Peyer's patch (tissue), 4 donors: ENCODE measurements at regions not wholly inside any gene's neighbourhood (a gene's known extent, or its start where the extent isn't known, plus 50 kb on each side); places are given as distances from the start of the nearest gene placed in this dataset.

Source experiments
- POLR2A ChIP-seq, 2 donors: fragments of 450-650 bp; IDR thresholded peaks; one replicate each; pipeline ENCODE4 v1.5.1; 2017; ENCODE audit warnings: antibody characterized with exemption in 2 of 2, mild to moderate bottlenecking in 2 of 2, moderate library complexity in 2 of 2
- TF ChIP-seq, protein P1 (sequence below), 6 experiments: fragments of 450-650 bp in 4 of 6; fragments of 200-600 bp in 2 of 6; sonication (generic) in 1 of 6; IDR thresholded peaks; one replicate each; pipeline ENCODE4 v1.5.1; 2017 to 2019; ENCODE audit warnings: antibody characterized with exemption in 6 of 6, mild to moderate bottlenecking in 3 of 6, moderate library complexity in 1 of 6

DNA sequence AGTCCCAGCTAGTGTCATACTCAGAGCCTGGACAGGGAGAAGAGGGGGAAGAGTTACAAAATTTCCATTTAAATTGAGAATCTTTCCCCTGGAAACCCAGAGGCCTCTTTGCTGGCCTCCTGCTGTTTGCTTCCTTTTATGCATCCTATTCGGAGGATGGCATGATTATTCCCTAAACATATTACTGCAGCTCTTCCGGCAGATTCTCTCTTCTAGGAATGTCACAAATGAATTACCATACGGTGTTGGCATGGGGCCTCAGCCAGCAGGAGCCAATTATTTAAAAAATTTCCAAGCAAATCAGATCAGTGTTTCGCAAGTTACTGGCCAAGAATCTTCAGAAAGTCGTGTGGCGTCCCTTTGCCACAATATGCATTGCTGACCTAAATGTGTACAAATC is 326.7 kb upstream of the NCAM1 start:
- TF ChIP-seq, protein P1, sequence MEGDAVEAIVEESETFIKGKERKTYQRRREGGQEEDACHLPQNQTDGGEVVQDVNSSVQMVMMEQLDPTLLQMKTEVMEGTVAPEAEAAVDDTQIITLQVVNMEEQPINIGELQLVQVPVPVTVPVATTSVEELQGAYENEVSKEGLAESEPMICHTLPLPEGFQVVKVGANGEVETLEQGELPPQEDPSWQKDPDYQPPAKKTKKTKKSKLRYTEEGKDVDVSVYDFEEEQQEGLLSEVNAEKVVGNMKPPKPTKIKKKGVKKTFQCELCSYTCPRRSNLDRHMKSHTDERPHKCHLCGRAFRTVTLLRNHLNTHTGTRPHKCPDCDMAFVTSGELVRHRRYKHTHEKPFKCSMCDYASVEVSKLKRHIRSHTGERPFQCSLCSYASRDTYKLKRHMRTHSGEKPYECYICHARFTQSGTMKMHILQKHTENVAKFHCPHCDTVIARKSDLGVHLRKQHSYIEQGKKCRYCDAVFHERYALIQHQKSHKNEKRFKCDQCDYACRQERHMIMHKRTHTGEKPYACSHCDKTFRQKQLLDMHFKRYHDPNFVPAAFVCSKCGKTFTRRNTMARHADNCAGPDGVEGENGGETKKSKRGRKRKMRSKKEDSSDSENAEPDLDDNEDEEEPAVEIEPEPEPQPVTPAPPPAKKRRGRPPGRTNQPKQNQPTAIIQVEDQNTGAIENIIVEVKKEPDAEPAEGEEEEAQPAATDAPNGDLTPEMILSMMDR (IDR thresholded peaks at IDR 0.05) = no peak
- no peak for TF ChIP-seq POLR2A (IDR thresholded peaks at IDR 0.05)
